GM04504 (cell line): ENCODE measurements at regions not wholly inside any gene's neighbourhood (a gene's known extent, or its start where the extent isn't known, plus 50 kb on each side); places are given as distances from the start of the nearest gene placed in this dataset.

Experiments
- DNase-seq: peaks from one replicate; pipeline ENCODE4 v3.0.0-alpha.2; 2012; ENCODE audit warnings: low read depth

GRCh38 chr2:67462738-67463496 lies 65.8 kb downstream of the ETAA1 start:
- no peak for DNase-seq

DNA sequence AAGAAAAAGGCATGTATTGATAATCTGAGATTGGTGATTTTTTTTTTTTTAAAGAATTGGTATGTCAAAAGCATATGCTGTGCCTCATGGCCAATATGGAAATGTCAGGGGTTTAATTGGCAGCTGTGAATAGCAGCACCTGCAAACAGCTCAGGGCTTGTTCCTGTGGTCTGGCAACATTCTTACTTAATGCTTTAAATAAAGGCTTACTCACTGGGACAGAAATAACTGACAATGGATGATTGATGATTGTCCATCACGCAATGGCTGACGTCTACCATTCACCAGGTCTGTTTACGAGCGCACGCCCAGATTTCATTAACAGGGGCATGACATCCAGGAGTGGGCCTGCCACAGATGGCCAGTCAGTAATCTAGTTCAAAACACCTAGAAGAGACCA lies 66.7 kb downstream of the ETAA1 start:
- DNase-seq, result no peak

DNA sequence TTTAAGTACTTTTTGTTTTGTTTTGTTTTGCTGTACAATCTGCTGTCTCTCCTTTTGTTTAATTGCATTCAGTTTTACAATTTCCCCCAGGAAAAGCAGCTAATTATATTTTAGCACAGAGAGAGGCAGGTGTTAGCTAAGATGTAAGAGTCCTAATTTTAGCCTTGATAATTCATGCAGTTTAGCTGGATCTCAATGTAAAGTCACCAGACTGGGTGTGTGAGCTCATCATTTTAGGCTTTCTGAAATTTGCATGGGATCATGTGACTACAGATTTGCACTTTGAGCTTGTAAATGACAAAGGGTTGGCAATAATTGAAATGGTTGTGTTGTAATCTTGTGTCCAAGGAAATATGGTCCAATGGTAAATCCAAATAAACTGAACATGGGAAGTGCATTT lies 68.5 kb downstream of the ETAA1 start:
- no peak for DNase-seq

DNA sequence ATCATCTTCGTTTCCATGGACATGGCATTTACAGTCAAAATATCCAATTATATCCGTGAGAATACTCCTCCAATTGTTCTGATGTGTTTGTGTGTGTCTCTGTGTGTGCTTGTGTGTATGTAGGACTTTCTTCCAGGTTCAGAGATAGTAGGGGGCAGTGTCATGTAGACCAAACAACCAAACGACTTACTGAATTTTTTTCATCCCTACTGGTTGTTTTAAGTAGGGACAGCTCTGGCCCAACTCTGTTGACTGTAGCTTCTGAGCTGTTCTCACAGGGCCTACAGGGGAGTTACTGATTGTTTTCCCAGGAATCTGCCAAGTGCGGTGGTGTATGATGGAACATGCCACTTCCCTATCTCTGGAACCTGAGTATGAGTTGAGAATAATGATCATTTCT lies 69.6 kb downstream of the ETAA1 start:
- DNase-seq, result no peak

GRCh38 chr2:67471681-67472080 lies 74.5 kb downstream of the ETAA1 start:
- no peak for DNase-seq

DNA sequence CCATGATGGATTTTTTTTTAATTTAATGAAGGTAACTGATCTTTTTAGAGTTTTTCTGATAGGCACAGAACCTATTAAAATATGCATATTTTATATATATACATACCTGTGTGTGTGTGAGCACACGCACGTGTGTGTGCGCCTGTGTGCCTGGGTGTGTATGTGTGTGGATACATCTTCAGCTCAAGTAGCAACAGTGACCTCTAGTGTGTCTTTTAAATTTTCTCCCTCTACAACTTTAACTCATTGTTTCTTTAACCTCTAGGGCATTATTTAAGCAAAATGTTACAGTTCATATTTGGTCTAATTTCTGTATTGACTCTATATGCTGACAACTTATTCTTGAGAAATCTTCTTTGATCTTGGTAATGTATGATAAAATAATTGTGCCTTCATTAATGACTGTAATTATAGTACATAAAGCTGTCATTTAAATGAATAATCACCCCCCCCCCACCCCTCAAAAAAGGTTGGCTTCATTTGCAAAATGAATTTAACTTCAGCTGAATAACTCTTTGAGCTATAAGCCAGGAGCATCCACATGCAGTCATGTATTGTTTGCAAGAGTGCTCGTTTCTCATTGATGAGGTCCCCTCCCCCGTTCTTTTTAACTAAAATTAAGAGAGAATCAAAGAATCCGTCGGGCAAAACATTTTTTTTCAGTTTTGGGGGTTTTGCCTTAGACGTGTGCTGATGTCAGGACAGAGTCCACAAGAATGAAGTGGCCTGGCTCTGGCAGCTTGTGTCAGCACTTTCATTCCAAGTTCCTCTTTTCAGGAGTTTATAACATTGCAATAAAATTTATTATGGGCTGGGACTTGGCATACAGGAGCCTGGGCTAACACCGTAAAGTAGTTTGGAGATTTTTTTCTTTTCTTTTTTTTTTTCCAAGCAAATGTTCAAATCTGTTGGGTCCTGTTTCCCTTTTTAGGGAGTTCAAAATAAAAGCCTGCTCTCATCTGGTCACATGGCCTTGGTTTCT lies 80.0 kb downstream of the ETAA1 start:
- peak; percentile 16 for DNase-seq

DNA sequence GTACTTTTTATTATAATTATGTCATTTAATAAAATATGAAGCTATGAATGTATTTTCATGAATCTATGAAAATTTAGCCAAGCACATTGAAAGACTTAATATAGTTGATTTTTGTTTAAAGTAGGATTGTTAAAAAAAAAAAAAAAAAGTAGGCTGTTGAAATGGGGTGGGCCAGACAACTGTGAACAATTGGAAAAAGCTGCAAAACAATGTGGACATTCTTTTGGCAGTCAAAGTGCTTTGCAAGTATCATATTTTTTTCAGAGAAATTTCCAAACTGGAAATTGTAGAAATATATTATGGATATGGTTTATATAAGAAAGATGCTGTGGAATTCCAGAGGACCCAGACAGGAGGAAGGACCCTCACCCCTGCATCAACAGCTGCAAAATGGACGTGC lies 82.1 kb downstream of the ETAA1 start:
- no peak for DNase-seq

- peak; percentile 11 for DNase-seq
These were observed 88.3 kb downstream of the ETAA1 start for GRCh38 chr2:67485431-67485830.

DNA sequence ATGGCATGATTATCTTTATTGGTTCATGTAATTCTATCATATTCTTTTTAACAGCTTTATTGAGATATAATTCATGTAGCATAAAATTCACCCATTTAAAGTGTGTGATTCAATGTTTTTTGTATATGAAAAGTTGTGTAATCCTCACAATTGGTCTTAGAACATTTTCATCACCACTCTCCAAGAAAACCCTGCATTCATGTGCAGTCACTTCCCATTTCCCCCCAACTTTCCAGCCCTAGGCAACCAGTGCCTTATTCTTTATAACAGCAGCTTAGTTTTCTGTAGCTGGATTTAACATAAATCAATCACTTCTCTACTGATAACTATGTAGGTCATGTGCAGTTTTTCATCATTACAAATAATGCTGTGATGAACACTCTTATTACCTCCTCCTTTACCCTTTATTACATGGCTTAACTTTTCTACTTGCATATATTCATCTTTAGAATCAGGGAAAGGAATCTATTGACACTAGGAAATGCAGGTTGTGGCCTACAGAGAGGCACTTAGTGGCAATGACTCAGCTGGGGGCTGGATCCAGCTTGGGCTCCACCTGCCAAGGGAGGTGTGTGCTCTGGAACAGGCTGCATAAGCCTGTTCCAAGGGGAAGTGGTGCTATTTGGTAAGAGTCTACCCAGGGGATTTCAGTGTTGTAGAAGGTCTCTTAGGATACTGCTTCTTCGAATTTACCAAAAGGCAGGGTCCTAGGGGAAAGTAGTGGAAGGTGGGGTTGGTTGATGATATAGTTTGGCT lies 89.1 kb downstream of the ETAA1 start:
- no peak for DNase-seq

DNA sequence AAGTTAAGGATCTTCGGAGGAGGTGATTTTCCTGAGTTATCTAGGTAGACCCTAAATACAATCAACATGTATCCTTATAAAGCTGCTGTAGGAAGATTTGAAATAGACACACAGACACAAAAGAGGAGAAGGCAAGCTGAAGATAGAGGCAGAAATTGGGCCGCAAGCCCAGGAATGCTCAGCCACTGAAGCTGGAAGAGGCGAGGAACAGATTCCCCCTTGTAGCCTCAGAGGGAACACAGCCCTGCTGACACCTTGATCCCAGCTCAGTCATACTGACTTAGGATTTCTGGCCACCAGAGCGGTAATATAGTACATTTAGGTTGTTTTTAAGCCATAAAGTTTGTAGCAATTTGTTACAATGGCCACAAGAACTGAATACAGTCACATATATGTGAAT lies 90.9 kb downstream of the ETAA1 start:
- no peak for DNase-seq

- no peak for DNase-seq
These were observed 92.3 kb downstream of the ETAA1 start for GRCh38 chr2:67489396-67489795.

DNA sequence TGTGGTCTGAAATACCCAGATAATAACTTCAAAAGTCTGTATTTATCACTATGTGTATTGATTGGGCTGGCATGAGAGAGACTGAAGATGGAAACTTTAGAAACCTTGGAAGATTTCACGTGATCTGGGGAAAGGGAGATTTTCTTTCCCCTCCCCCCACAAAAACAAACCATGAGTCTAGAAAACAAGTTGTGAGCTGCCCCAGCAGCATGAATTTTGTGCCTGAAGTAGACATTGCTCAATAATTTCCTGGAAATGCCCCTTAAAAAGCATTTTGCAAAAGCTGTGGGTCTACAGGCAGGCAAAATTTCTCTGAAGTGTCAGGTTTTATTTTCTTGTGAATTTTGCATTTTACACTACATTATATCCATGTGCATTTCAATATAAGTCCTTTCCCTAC lies 101.8 kb downstream of the ETAA1 start:
- DNase-seq, result no peak

- no peak for DNase-seq
These were observed 102.9 kb downstream of the ETAA1 start for GRCh38 chr2:67499989-67500388.

GRCh38 chr2:67500541-67500940 lies 103.4 kb downstream of the ETAA1 start:
- no peak for DNase-seq

DNA sequence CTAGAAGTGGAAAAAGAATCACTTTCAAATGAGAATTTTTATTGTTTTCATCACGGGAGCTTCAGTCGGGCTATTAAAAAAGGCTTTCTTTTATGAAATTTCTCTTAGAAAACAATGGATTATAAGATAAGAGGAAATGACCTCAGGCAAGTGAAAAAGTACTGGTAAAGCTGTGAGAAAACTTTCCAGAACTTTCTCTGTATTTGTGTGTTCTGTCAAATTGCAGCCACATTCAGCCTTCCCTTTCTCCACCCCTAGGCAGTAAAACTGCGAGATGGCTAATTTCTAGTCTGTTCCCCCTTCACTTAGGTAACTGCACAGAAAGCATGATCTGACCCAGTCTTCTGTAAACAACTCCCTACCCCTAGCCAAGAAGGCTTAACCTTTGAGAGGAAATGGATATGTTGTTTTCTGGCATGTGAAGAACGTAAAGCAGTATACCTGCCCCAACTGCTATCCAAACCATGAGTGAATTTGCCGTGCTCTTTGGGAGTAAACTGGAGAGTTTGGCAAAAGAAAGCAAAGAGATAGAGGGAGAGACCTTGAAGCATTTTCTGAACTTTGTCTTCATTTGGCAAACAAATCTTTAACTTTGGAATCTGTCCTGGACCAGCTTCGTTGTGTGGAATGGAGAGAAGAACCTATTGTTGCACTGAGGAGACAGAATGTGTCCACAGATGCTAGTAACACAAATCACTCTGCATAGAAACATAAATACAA lies 105.4 kb downstream of the ETAA1 start:
- no peak for DNase-seq

GRCh38 chr2:67503066-67503795 lies 106.1 kb downstream of the ETAA1 start:
- DNase-seq, result peak; percentile 75

- DNase-seq, result no peak
These were observed 113.6 kb downstream of the ETAA1 start for GRCh38 chr2:67510745-67511144.

- DNase-seq, result peak; percentile 54
These were observed 117.4 kb downstream of the ETAA1 start for GRCh38 chr2:67514515-67514914.

GRCh38 chr2:67515056-67515455 lies 117.9 kb downstream of the ETAA1 start:
- no peak for DNase-seq

GRCh38 chr2:67515538-67515937 lies 118.4 kb downstream of the ETAA1 start:
- no peak for DNase-seq

- no peak for DNase-seq
These were observed 119.2 kb downstream of the ETAA1 start for GRCh38 chr2:67516362-67516761.
